Prostate gland (tissue), 2 donors: ENCODE measurements at regions not wholly inside any gene's neighbourhood (a gene's known extent, or its start where the extent isn't known, plus 50 kb on each side); places are given as distances from the start of the nearest gene placed in this dataset.
"Not testable (repeated sequence)": the region's sequence is repeated elsewhere in the genome, so short reads cannot be mapped to it uniquely, and the experiment has no call there.

Experiments used
- DNase-seq: peaks from one replicate; pipeline ENCODE4 v3.0.0-alpha.2; 2019; ENCODE audit warnings: low spot score
- H3K27ac ChIP-seq, 2 donors: fragments of 200-600 bp; sonication (generic); 2 replicates each; pipeline ENCODE4 v1.5.1; 2017 to 2019
- H3K27me3 ChIP-seq: fragments of 200-600 bp; sonication (generic); replicated peaks from 2 replicates; pipeline ENCODE4 v1.5.1; 2019; ENCODE audit not compliant: insufficient read depth
- H3K36me3 ChIP-seq, 2 donors: fragments of 200-600 bp; sonication (generic); 1 replicate in 1 of 2; 2 replicates in 1 of 2; pipeline versions ENCODE4 v1.5.1 to v1.8.1; 2017 to 2019
- H3K4me1 ChIP-seq: fragments of 200-600 bp; sonication (generic); replicated peaks from 2 replicates; pipeline ENCODE4 v1.5.1; 2019
- H3K4me3 ChIP-seq, 2 donors: fragments of 200-600 bp; sonication (generic); 2 replicates each; pipeline ENCODE4 v1.5.1; 2017 to 2019
- H3K9me3 ChIP-seq: fragments of 200-600 bp; sonication (generic); 2 replicates; pipeline ENCODE4 v1.5.1; 2017
- CTCF ChIP-seq, 4 experiments: fragments of 200-600 bp in 2 of 4; fragments of 450-650 bp in 2 of 4; sonication (generic) in 2 of 4; IDR thresholded peaks; 1 replicate in 3 of 4; 2 replicates in 1 of 4; pipeline ENCODE4 v1.5.1; 2016 to 2019; ENCODE audit warnings: antibody characterized with exemption in 4 of 4, mild to moderate bottlenecking in 2 of 4, moderate library complexity in 2 of 4
- POLR2A ChIP-seq: fragments of 450-650 bp; IDR thresholded peaks from one replicate; pipeline ENCODE4 v1.6.1; 2016; ENCODE audit warnings: antibody characterized with exemption, mild to moderate bottlenecking
- POLR2AphosphoS5 ChIP-seq: sonication (generic); formaldehyde crosslinking; IDR thresholded peaks from one replicate; pipeline ENCODE4 v1.6.1; 2017; ENCODE audit warnings: antibody characterized with exemption
- WGBS: methylation state at CpG from one replicate; pipeline ENCODE4 v1.1.5; 2018; 5-methylcytosine and 5-hydroxymethylcytosine counted together
- intact Hi-C: fragments of 100-400 bp; cut with DNase I; formaldehyde crosslinking; loops from one replicate; pipeline ENCODE4 v1.14.2; 2022

- Histone ChIP-seq H3K27me3 (no peaks in the 10 kb centered on the region), H3K9me3 (no peaks in the 10 kb centered on the region), H3K4me3 (no peak overlapping the region), H3K36me3 (no peaks in the 10 kb centered on the region), H3K4me1 (no peaks in the 10 kb centered on the region), H3K27ac (no peak overlapping the region)
- TF ChIP-seq POLR2A (no peak), POLR2AphosphoS5 (no peak), CTCF (IDR thresholded peaks at IDR 0.05) (no peak)
- DNase-seq = no peak
- WGBS = 86% methylated on average over 9 of the region's 9 CpGs
- intact Hi-C loops = no loop called here
Measured at GRCh38 chr6:85287654-85288053, 162.2 kb upstream of the NT5E start.

GRCh38 chr6:85287158-85287557, 162.7 kb upstream of the NT5E start:
- intact Hi-C loops = no loop called here
- TF ChIP-seq CTCF (IDR thresholded peaks at IDR 0.05) (no peak), POLR2A (no peak), POLR2AphosphoS5 (no peak)
- no peak overlapping the region for H3K4me3 ChIP-seq
- H3K27ac ChIP-seq = no peak overlapping the region
- 75% methylated on average over 3 of the region's 3 CpGs for WGBS
- no peak for DNase-seq
- H3K9me3 ChIP-seq = no peaks in the 10 kb centered on the region
- no peaks in the 10 kb centered on the region for H3K4me1 ChIP-seq
- no peaks in the 10 kb centered on the region for H3K36me3 ChIP-seq
- no peaks in the 10 kb centered on the region for H3K27me3 ChIP-seq

- H3K9me3 ChIP-seq, DNase-seq, H3K27ac ChIP-seq, H3K4me3 ChIP-seq, H3K36me3 ChIP-seq, intact Hi-C loops, H3K4me1 ChIP-seq, H3K27me3 ChIP-seq: not testable (repeated sequence)
Measured at GRCh38 chr6:85286507-85286906, 163.4 kb upstream of the NT5E start.

- Histone ChIP-seq H3K4me3 (no peak overlapping the region), H3K27ac (no peak overlapping the region), H3K4me1 (no peaks in the 10 kb centered on the region), H3K36me3 (no peaks in the 10 kb centered on the region), H3K27me3 (no peaks in the 10 kb centered on the region), H3K9me3 (no peaks in the 10 kb centered on the region)
- intact Hi-C loops = no loop called here
- DNase-seq = no peak
- TF ChIP-seq CTCF (IDR thresholded peaks at IDR 0.05) (no peak), POLR2A (no peak), POLR2AphosphoS5 (no peak)
- 87% methylated on average over 22 of the region's 22 CpGs for WGBS
Measured at GRCh38 chr6:85285934-85286333, 163.9 kb upstream of the NT5E start.

GRCh38 chr6:85285114-85285513, 164.8 kb upstream of the NT5E start:
- no peak for TF ChIP-seq POLR2A
- no peak for TF ChIP-seq POLR2AphosphoS5
- TF ChIP-seq CTCF (IDR thresholded peaks at IDR 0.05) = no peak
- Histone ChIP-seq H3K36me3 (no peaks in the 10 kb centered on the region), H3K27ac (no peak overlapping the region), H3K4me3 (no peak overlapping the region), H3K27me3 (no peaks in the 10 kb centered on the region), H3K9me3 (no peaks in the 10 kb centered on the region), H3K4me1 (no peaks in the 10 kb centered on the region)
- no peak for DNase-seq
- intact Hi-C loops = no loop called here
- 75% methylated on average over 6 of the region's 6 CpGs for WGBS
